Thyroid gland (tissue), 4 donors: ENCODE measurements at regions not wholly inside any gene's neighbourhood (a gene's known extent, or its start where the extent isn't known, plus 50 kb on each side); places are given as distances from the start of the nearest gene placed in this dataset.

Experiments
- POLR2A ChIP-seq, 2 donors: fragments of 450-650 bp; IDR thresholded peaks; one replicate each; pipeline ENCODE4 v1.6.1; 2017; ENCODE audit warnings: antibody characterized with exemption in 2 of 2, mild to moderate bottlenecking in 2 of 2, moderate library complexity in 1 of 2
- TF ChIP-seq, protein P1 (sequence below), 6 experiments: fragments of 200-600 bp in 3 of 6; fragments of 450-650 bp in 3 of 6; sonication (generic) in 3 of 6; IDR thresholded peaks; one replicate each; pipeline ENCODE4 v1.5.1; 2016 to 2019; ENCODE audit warnings: antibody characterized with exemption in 6 of 6, mild to moderate bottlenecking in 2 of 6, inconsistent platforms in 1 of 6, moderate library complexity in 1 of 6

- TF ChIP-seq, protein P1, sequence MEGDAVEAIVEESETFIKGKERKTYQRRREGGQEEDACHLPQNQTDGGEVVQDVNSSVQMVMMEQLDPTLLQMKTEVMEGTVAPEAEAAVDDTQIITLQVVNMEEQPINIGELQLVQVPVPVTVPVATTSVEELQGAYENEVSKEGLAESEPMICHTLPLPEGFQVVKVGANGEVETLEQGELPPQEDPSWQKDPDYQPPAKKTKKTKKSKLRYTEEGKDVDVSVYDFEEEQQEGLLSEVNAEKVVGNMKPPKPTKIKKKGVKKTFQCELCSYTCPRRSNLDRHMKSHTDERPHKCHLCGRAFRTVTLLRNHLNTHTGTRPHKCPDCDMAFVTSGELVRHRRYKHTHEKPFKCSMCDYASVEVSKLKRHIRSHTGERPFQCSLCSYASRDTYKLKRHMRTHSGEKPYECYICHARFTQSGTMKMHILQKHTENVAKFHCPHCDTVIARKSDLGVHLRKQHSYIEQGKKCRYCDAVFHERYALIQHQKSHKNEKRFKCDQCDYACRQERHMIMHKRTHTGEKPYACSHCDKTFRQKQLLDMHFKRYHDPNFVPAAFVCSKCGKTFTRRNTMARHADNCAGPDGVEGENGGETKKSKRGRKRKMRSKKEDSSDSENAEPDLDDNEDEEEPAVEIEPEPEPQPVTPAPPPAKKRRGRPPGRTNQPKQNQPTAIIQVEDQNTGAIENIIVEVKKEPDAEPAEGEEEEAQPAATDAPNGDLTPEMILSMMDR (IDR thresholded peaks at IDR 0.05), result no peak
- TF ChIP-seq POLR2A (IDR thresholded peaks at IDR 0.05), result no peak
These were observed 76.1 kb downstream of the DHRS2 start for GRCh38 chr14:23712287-23712686.
